ENCODE measurements at regions not wholly inside any gene's neighbourhood (a gene's known extent, or its start where the extent isn't known, plus 50 kb on each side); places are given as distances from the start of the nearest gene placed in this dataset.

DNA sequence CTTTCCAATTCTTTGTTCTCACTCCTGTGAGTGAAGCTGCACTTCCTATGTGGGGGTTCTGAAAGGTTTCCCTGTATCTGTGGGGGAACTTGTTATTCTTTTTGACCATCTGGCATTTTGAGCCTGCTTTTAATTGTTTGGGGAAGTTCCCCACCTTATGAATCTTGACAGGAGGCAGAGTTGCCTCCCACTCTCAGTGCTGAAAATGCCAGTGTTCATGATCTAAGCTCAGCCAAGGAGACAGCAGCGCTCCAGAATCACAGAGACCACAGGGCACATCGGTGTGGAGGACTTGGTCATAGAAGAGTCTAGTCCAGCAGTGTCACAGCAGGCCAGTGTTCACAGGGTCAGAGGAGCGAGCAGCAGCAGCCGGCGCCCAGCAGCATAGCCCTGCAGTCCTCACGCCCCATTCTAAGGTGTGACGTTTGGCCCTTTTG lies 63.8 kb upstream of the PRDX6 start:
- H3K4me3 Mint-ChIP-seq: no peak overlapping the region
- DNase-seq (ENCODE audit: extremely low spot score, unreplicated experiment): no peak
- H3K4me1 Mint-ChIP-seq (ENCODE audit: unreplicated experiment): no peaks in the 10 kb centered on the region
- no peaks in the 10 kb centered on the region for H3K9me3 Mint-ChIP-seq
- H3K36me3 Mint-ChIP-seq: no peaks in the 10 kb centered on the region
- H3K27ac Mint-ChIP-seq: no peak overlapping the region
- no peaks in the 10 kb centered on the region for H3K27me3 Mint-ChIP-seq
- no peak for TF ChIP-seq CTCF (conservative IDR thresholded peaks at IDR 0.05)

DNA sequence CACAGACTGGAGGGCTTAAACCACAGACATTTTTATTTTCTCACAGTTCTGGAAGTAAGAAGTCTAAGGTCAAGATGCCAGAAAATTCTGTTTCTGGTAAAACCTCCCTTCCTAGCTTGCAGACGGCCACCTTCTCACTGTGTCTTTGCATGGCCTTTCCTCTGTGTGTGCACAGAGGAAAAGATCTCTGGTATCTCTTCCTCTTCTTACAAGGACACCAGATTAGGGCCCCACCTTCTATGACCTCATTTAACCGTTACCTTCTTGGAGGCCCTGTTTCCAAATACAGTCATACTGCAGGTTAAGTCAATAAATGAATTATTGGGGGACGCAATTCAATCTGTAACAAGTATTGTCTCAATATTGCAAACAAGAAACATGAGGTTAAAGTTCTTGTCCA lies 63.0 kb upstream of the PRDX6 start:
- no peaks in the 10 kb centered on the region for H3K9me3 Mint-ChIP-seq
- H3K27ac Mint-ChIP-seq: no peak overlapping the region
- no peaks in the 10 kb centered on the region for H3K27me3 Mint-ChIP-seq
- H3K4me1 Mint-ChIP-seq (ENCODE audit: unreplicated experiment): no peaks in the 10 kb centered on the region
- H3K36me3 Mint-ChIP-seq: no peaks in the 10 kb centered on the region
- no peak for TF ChIP-seq CTCF (conservative IDR thresholded peaks at IDR 0.05)
- no peak overlapping the region for H3K4me3 Mint-ChIP-seq
- DNase-seq (ENCODE audit: extremely low spot score, unreplicated experiment): no peak

GRCh38 chr1:173414539-173415226 lies 62.5 kb upstream of the PRDX6 start:
- Mint-ChIP-seq H3K4me1 (ENCODE audit: unreplicated experiment) (no peaks in the 10 kb centered on the region), H3K36me3 (no peaks in the 10 kb centered on the region), H3K27ac (no peak overlapping the region), H3K4me3 (no peak overlapping the region), H3K27me3 (no peaks in the 10 kb centered on the region), H3K9me3 (no peaks in the 10 kb centered on the region)
- no peak for DNase-seq (ENCODE audit: extremely low spot score, unreplicated experiment)
- no peak for TF ChIP-seq CTCF (conservative IDR thresholded peaks at IDR 0.05)

- Mint-ChIP-seq H3K4me3 (no peak overlapping the region), H3K27me3 (no peaks in the 10 kb centered on the region), H3K9me3 (no peaks in the 10 kb centered on the region), H3K36me3 (no peaks in the 10 kb centered on the region), H3K4me1 (ENCODE audit: unreplicated experiment) (peaks cover 4% of the 10 kb centered on the region), H3K27ac (no peak overlapping the region)
- no peak for TF ChIP-seq CTCF (conservative IDR thresholded peaks at IDR 0.05)
- DNase-seq (ENCODE audit: extremely low spot score, unreplicated experiment): no peak
Measured at GRCh38 chr1:173415490-173415889, 61.6 kb upstream of the PRDX6 start.

GRCh38 chr1:173415905-173416450 lies 61.2 kb upstream of the PRDX6 start:
- Mint-ChIP-seq H3K4me3 (no peak overlapping the region), H3K4me1 (ENCODE audit: unreplicated experiment) (peaks cover 4% of the 10 kb centered on the region), H3K9me3 (no peaks in the 10 kb centered on the region), H3K36me3 (no peaks in the 10 kb centered on the region), H3K27me3 (no peaks in the 10 kb centered on the region), H3K27ac (no peak overlapping the region)
- no peak for DNase-seq (ENCODE audit: extremely low spot score, unreplicated experiment)
- TF ChIP-seq CTCF (conservative IDR thresholded peaks at IDR 0.05): no peak
